NCI-H2029 (cell line): ENCODE measurements at regions not wholly inside any gene's neighbourhood (a gene's known extent, or its start where the extent isn't known, plus 50 kb on each side); places are given as distances from the start of the nearest gene placed in this dataset.

Source experiments
- DNase-seq: peaks from one replicate; lab custom pipeline; 2025; lab: John Stamatoyannopoulos, UW

- no peak for DNase-seq
Observed at GRCh38 chr4:156100651-156101050, 147.0 kb upstream of the CTSO start.

- DNase-seq: no peak
Observed at GRCh38 chr4:156098805-156099204, 145.1 kb upstream of the CTSO start.

- DNase-seq: no peak
Observed at GRCh38 chr4:156085100-156085499, 131.4 kb upstream of the CTSO start.

GRCh38 chr4:156084373-156084772, 130.7 kb upstream of the CTSO start:
- no peak for DNase-seq

GRCh38 chr4:156073976-156074375, 120.3 kb upstream of the CTSO start:
- no peak for DNase-seq

DNA sequence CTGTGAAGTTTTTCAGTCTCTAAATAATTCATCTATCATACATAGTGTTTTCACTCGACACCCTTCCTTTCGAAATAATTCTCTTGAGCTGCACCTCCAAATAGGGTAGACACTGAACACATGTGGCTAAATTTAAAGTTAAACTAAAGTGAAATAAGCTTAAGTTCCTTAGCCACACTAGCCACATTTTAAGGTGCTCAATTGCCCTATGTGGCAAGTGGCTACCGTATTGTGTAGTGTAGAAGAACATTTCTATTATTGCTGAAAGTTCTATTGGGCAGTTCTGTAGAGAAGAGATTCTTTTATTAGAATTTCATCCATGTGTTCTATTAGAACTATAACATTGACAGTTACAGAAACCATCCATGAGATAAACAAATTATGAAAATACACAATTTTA, 107.0 kb upstream of the CTSO start:
- no peak for DNase-seq

GRCh38 chr4:156053174-156053573, 99.5 kb upstream of the CTSO start:
- no peak for DNase-seq

DNA sequence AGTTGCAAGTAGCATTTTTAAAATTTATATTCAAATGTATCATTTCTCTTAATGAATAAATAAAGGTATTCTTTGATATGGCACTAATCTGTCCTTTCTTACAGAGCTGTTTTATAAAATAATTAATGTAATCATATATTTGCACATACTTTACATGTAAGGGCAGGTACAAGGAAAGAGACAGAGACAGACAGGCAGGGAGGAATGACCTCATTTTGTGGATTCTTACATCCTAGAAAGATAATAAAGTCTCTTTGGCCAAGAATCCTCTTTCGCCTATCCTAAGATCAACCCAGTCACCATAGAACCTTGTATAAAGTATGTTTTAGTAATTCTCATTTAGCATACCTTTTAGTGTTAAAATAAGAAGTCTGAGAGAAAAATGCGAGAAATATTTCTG, 98.5 kb upstream of the CTSO start:
- DNase-seq: no peak

DNA sequence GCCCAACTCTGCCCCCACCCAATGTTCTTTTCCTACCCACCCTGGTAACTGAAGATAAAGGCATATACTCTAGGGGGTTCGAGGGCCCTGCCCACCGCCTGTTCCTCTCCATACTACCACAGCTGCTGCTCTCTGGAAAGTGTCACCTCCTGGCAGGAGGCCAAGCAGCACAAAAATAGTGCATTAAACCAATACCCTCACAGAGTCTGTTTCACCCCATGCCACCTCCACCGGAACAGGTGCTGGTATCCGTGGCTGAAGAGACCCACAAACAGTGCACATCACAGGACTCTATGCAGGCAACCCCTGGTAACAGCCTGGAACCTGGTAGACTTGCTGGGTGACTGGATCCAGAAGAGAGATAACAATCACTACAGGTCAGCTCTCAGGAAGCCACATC, 85.1 kb upstream of the CTSO start:
- no peak for DNase-seq

DNA sequence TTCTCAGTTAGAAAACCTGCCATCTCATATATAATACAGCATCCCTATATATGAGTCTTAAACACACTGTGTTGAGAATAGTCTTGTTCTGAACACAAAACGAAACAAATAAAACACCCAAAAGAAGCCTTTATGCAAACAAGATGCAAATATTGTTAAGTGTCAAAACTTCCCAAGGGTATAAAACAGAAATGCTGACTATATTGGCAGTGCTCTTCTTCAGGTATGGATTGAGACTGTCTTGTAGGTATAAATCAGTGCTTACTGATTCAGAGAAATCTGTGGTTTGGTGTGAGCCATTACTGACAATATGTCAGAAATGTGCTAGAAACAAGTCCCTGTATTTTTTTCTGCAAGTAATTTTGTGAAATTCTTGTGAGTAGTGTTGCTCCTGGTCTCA, 82.8 kb upstream of the CTSO start:
- no peak for DNase-seq

DNA sequence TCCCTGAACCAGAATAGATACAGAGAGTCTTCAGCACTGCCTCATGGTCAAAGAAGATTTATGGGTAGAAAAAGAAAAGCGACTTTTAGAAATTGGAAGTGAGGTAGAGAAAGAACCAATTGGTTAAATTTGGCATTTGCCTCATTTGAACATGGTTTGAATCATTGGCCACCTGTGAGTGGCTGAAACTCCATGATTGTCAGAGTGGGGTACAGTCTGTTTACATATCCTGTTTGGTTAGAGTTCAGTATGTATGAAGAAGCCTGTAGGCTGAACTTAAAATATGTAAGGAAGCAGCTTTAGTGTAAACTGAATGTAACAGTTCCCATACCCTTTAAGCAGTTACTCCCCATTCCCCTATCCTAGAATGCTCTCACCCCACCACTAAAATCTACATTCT, 76.0 kb upstream of the CTSO start:
- no peak for DNase-seq

DNA sequence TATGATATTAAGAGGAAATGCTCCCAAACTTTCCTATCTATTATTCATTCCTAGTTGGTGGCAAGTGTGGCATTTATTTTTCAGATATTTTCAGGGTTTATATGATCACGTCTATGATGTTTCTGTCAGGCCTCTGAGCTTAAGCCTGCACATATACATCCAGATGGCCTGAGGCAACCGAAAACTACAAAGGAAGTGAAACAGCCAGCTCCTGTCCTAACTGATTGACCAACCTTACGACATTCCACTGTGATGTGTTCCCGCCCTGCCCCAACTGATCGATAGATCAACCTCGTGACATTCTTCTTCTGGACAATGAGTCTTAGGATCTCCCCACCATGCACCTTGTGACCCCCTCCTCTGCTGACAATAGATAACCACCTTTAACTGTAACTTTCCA, 67.6 kb upstream of the CTSO start:
- no peak for DNase-seq

DNA sequence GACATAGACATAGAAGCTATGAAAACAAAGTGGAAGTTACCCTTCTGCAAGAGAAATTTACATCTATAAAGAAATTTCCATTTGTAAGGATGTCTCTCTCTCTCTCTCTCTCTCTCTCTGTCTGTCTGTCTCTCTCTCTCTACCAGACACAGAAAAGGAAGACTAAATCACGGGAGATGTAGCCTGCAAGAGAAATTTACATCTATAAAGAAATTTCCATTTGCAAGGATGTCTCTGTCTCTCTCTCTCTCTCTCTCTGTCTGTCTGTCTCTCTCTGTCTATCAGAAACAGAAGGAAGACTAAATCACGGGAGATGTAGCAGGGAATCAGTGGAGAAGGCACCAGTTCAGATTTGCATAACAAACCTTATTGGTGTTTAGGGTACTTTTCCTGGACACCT, 65.6 kb upstream of the CTSO start:
- DNase-seq: no peak

DNA sequence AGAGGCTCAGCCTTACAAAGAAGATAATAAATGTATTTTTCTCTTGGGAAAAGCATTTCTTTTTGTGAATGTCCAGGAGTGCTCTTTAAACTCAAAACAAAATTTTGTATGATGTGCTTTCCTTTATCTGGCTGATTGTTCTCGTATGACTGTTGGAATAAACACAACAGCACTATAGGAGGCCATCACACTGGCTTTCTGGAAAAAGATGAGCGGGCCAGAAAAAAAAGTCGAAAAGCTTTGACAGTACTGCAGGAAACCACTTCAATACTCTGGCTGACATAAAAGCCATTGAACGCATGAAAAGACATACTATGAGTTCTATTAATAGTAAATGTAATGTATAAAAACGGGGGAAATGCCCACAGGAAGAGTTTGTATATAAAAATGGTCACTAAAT, 64.7 kb upstream of the CTSO start:
- no peak for DNase-seq

- DNase-seq: no peak
Observed at GRCh38 chr4:156015781-156016180, 62.1 kb upstream of the CTSO start.

DNA sequence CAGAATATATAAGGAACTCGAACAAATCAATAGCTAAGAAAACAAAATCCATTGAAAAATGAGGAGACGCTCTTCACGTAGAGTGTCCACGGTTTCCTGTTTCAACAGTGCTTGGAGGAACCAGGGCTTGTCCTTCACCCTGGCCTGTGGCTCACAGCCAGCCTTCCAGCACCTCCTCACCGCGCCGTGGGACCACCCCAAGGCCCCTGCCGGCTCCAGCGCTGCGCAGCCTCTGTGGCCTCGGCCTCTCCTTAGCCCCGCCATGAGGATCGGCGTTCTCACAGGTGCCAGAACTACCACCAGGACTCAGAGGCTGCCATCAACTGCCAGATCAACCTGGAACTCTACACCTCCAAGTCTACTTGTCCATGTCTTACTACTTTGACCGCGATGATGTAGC, 52.5 kb upstream of the CTSO start:
- no peak for DNase-seq
